HG03442 (cell line): ENCODE measurements at regions not wholly inside any gene's neighbourhood (a gene's known extent, or its start where the extent isn't known, plus 50 kb on each side); places are given as distances from the start of the nearest gene placed in this dataset.

Experiments
- ATAC-seq: cut with Tn5 transposase; IDR thresholded peaks from one replicate; pipeline ENCODE4 v1.9.1; 2021; ENCODE audit warnings: mild to moderate bottlenecking, moderate library complexity; ENCODE audit not compliant: unreplicated experiment

DNA sequence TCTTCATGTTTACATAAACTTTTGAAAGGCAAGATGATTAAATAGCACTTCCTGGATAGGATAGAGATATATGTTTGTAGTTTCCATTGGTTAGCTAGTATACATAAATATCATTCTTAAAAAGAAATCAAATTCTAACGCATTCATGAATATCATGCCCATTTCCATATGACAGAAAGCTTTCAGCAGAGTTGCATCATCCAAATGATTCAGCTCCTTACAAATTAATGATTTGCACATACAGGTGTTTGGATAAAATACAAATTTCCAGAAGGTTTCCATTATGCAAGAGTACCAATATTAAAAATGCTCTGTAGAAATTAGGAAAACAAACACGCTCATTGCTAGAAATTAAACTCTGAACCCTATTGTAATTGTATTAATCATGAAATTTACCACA, 264.4 kb downstream of the FOXG1 start:
- ATAC-seq = no peak

GRCh38 chr14:29035134-29035533, 268.5 kb downstream of the FOXG1 start:
- no peak for ATAC-seq

DNA sequence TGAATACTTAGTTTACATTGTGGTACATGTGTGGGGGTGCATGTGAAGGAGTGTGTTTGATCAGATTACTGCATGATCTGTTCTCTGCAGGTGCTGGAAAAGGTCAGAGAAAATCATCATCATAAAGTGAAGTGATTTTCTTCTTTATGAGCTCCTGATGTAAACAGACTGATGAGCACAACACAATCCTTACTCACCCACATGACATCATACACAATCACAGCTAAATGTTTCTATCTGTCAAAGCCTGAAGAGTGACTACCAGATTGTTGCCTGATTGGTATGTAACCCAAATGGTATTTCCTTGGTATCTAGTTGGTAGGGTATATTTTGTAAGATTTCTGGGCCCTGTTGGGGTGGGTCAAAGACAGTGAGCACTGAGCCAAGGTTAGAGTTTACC, 270.8 kb downstream of the FOXG1 start:
- ATAC-seq = no peak

DNA sequence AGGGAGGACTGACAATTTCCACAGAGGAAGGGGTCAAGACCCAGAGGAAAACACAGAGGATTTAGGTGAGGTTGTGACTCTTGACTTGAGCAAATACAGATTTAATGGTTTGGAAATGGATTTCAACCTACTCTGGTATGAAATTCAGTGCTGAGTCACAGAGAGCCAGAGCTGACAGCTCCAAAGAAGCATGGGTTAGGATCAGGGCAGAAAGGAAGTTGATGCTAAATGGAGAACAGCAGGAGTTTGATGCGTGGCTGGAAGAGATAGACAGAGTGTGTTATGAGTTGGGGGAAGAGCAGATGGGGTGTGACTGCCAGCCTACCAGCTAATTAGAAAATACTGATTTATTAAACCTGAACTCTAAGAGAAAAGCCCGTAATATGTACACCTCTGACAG, 272.6 kb downstream of the FOXG1 start:
- ATAC-seq = no peak

- ATAC-seq = no peak
Measured at GRCh38 chr14:29042551-29042950, 276.0 kb downstream of the FOXG1 start.

- ATAC-seq = no peak
Measured at GRCh38 chr14:29043737-29044136, 277.1 kb downstream of the FOXG1 start.

- no peak for ATAC-seq
Measured at GRCh38 chr14:29045237-29045636, 278.6 kb downstream of the FOXG1 start.

DNA sequence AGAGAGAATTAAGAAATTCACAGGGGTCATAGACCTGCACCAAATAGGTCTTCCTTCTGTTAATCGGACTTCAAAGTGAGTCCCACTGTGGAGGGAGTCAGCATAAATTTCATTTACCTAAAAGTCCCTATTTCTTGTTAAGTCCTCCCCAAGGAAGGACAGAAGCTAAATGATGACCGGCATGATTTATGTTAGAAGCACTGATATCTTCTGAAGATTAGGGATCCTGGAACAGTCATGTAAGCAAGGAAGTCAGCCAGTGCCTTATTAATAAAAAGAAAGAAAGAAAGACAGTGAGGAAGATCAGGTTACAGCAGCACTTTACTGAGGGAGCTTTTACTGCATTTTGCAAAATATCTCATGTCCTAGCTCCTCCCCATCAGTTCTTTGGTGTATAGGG, 287.5 kb downstream of the FOXG1 start:
- ATAC-seq = no peak

DNA sequence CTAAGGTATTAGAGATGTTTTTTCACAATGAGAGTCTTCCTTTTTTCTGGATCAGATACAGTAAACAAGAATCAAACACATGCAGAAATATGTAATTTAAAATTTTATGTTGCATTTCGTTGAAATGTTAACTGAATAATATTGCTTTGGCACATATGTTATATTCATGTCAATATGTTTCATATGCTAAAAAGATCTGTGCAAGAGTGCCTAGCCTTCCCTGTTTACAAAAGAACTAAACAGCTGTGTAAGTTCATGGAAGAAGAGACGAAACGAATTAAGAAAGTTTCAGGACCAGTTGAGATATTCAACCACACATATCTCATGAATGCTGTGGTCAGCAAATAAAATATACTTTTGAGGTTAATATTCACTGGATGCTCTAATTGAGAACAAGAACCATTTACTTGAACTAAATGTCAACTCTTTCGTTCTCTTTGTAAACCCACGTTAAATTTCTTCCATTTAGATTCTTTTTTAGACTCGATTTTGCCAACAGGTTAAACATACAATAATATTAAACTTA, 289.5 kb downstream of the FOXG1 start:
- ATAC-seq = no peak

- no peak for ATAC-seq
Measured at GRCh38 chr14:29061702-29062101, 295.1 kb downstream of the FOXG1 start.

DNA sequence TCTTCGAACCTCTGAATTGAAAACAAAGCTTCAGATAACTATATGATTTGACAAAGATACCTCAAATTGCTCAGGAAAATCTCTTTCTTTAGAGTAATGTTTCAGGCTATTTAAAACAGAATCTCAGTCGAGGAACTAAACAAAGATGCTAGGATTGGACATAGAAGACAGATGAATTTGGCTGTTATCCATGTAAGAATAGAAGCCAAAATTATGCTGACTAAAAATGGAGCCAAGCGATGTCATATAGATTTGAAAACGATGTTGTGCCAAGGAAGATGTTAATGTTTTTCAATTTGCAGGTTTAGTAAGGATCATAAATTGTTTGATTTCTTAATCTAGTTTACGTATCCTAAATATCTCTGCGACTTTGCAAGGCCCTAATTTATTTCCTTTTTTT, 295.9 kb downstream of the FOXG1 start:
- ATAC-seq = no peak

- ATAC-seq = no peak
Measured at GRCh38 chr14:29062976-29063375, 296.4 kb downstream of the FOXG1 start.

- no peak for ATAC-seq
Measured at GRCh38 chr14:29064305-29064900, 297.8 kb downstream of the FOXG1 start.

- no peak for ATAC-seq
Measured at GRCh38 chr14:29069228-29069627, 302.6 kb downstream of the FOXG1 start.

DNA sequence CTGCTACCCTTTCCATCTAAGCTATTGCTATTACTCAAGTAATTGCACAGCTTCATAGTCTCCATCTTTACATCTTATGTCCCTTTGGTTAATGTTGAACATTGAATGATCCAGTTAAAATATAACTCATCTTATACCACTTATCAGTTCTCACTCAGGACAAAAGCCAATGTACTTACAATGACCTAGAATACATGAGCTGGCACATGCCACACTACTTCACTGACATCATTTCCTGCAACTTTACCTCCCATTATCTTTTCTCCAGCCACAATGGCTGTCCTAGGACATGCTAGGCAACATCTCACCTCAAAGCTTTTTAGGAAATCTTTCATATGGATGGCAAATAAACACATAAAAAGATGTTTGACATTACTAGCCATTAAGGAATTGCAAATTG, 309.2 kb downstream of the FOXG1 start:
- ATAC-seq = no peak

GRCh38 chr14:29077916-29078315, 311.3 kb downstream of the FOXG1 start:
- ATAC-seq = no peak

DNA sequence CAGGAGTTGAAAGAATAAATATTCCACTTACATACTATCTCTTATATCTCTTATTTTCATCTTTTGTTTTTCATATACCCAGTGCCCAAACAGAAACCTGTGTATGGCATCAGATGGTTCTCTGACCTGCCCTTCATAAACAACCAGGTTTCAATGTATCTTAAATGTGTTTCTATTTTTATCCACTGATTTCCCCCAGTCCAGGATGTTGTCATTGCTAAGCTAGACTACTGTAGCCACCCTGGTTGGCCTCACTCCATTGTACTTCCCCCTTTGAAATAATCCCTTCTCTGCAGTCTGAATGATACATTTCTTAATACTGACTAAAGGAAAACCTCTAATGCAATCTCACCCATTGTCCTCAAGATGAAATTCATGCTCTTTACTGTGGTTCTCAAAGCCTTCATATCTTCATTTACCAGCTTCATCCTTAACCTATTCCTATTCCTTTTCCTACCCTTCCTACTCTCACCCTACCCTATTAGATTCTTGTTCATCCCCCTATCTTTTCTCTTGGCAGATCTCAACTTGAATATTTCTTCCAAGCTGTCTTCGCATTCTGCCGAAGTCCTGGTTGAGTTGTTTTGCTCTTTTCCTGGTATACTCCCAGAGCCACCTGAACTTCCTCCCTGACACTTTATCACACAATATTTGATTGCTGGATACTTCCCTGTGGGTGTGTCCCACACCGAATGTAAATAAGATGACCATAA, 312.4 kb downstream of the FOXG1 start:
- no peak for ATAC-seq

- no peak for ATAC-seq
Measured at GRCh38 chr14:29085546-29085945, 319.0 kb downstream of the FOXG1 start.

- ATAC-seq = no peak
Measured at GRCh38 chr14:29089849-29090248, 323.3 kb downstream of the FOXG1 start.

- no peak for ATAC-seq
Measured at GRCh38 chr14:29092121-29092520, 325.5 kb downstream of the FOXG1 start.

- no peak for ATAC-seq
Measured at GRCh38 chr14:29097476-29097875, 330.9 kb downstream of the FOXG1 start.

- ATAC-seq = no peak
Measured at GRCh38 chr14:29098656-29099055, 332.1 kb downstream of the FOXG1 start.

- ATAC-seq = no peak
Measured at GRCh38 chr14:29102266-29102665, 335.7 kb downstream of the FOXG1 start.
